Heart right ventricle (tissue), 16 donors: ENCODE measurements at regions not wholly inside any gene's neighbourhood (a gene's known extent, or its start where the extent isn't known, plus 50 kb on each side); places are given as distances from the start of the nearest gene placed in this dataset.

Experiments used
- ATAC-seq, 8 donors: fragments of 200-7000 bp; cut with Tn5 transposase; one replicate each; pipeline ENCODE4 v1.9.1; 2020; ENCODE audit warnings: mild to moderate bottlenecking in 8 of 8, moderate library complexity in 8 of 8, moderate number of reproducible peaks in 1 of 8
- DNase-seq, 2 donors: peaks; one replicate each; pipeline ENCODE4 v3.0.0-alpha.2; 2020
- H3K27ac ChIP-seq, 10 donors: fragments of 200-600 bp; sonication (generic) in 2 of 10; one replicate each; pipeline versions ENCODE4 v1.5.0 to v1.8.0; 2020 to 2022; ENCODE audit warnings: mild to moderate bottlenecking in 3 of 10
- H3K27me3 ChIP-seq, 7 donors: fragments of 200-600 bp; one replicate each; pipeline ENCODE4 v1.8.0; 2021 to 2022; ENCODE audit warnings: mild to moderate bottlenecking in 2 of 7
- H3K36me3 ChIP-seq, 9 donors: fragments of 200-600 bp; sonication (generic) in 1 of 9; one replicate each; pipeline versions ENCODE4 v1.5.0 to v1.8.0; 2020 to 2022; ENCODE audit warnings: mild to moderate bottlenecking in 2 of 9
- H3K4me1 ChIP-seq, 9 donors: fragments of 200-600 bp; sonication (generic) in 1 of 9; one replicate each; pipeline versions ENCODE4 v1.5.0 to v1.8.0; 2020 to 2022; ENCODE audit warnings: mild to moderate bottlenecking in 4 of 9
- H3K4me3 ChIP-seq, 10 donors: fragments of 200-600 bp; sonication (generic) in 2 of 10; one replicate each; pipeline versions ENCODE4 v1.5.0 to v1.8.0; 2020 to 2022; ENCODE audit warnings: mild to moderate bottlenecking in 7 of 10, moderate library complexity in 2 of 10
- H3K9me3 ChIP-seq, 11 donors: fragments of 200-600 bp in 10 of 11; sonication (generic) in 2 of 11; one replicate each; pipeline versions ENCODE4 v1.5.0 to v1.8.0; 2013 to 2022; ENCODE audit warnings: mild to moderate bottlenecking in 2 of 11, control low read depth in 1 of 11, moderate library complexity in 1 of 11
- CTCF ChIP-seq, 9 donors: fragments of 200-600 bp; sonication (generic) in 2 of 9; IDR thresholded peaks; one replicate each; pipeline versions ENCODE4 v1.5.0 to v1.8.0; 2021 to 2022; ENCODE audit warnings: antibody characterized with exemption in 9 of 9, mild to moderate bottlenecking in 5 of 9, moderate library complexity in 1 of 9
- WGBS, 2 donors: extraction: QIAGEN DNeasy Blood & Tissue Kit; methylation state at CpG; one replicate each; pipeline ENCODE4 v1.1.7; 2013; ENCODE audit warnings: inconsistent platforms in 1 of 2; 5-methylcytosine and 5-hydroxymethylcytosine counted together
- intact Hi-C, 10 donors: fragments of 100-400 bp; cut with DNase I; formaldehyde crosslinking; loops; one replicate each; pipeline versions ENCODE4 v1.11.1 to v1.14.2; 2022
- donor health status: Arrhythmogenic right ventricular cardiomyopathy.
- donor health status: ischemic (EF 13 %, LVEDD 7.1; RV severe dilation, severe dysfunction).
- donor health status: healthy with polysubstance abuse.
- donor health status: DM: no; HTN: yes; CAD: no.
- donor health status: DM: no; HTN: no; CAD: no.
- donor health status: ischemic (EF 25% LVEDD 6.9; RV normal size, moderate dysfunction).
- donor health status: ischemic (EF 25% LVEDD 5.7; RV mildly dilated, moderate dysfunction).
- donor health status: healthy.
- donor health status: DM: yes; HTN: yes; CAD: no.
- donor health status: Ischemic cardiomyopathy.
- donor health status: ischemic (EF 35%, LVEDD 5.7; RV mildly dilated, moderate dysfunction).
- donor health status: nonischemic (EF 11% LVEDD 7.7; RV severe dilation, severe dysfunction).
- donor health status: DM: yes; HTN: yes; CAD: no.
- donor health status: PGD.
- donor health status: ischemic (EF 29% LVEDD 5.4; RV normal size, mild dysfunction).
- donor health status: nonischemic (EF 23%, LVEDD 6.1; RV moderate dilation, normal function).

- no peak for TF ChIP-seq CTCF (IDR thresholded peaks at IDR 0.05)
- no peak overlapping the region for H3K27ac ChIP-seq
- H3K36me3 ChIP-seq = no peaks in the 10 kb centered on the region
- peaks cover 0 to 9% (median 0%) of the 10 kb centered on the region in 11 donors for H3K9me3 ChIP-seq
- DNase-seq (no peak), ATAC-seq (no peak)
- peaks cover 0 to 25% (median 7%) of the 10 kb centered on the region in 7 donors for H3K27me3 ChIP-seq
- H3K4me1 ChIP-seq = no peaks in the 10 kb centered on the region
- H3K4me3 ChIP-seq = no peak overlapping the region
- intact Hi-C loops = no loop called here
- 78 to 79% methylated on average over 7 of the region's 7 CpGs for WGBS, 2 donors
Measured at GRCh38 chr12:115700896-115701465, 576.5 kb downstream of the MED13L start.

- Histone ChIP-seq H3K4me3 (no peak overlapping the region), H3K36me3 (no peaks in the 10 kb centered on the region), H3K9me3 (peaks cover 0 to 3% (median 0%) of the 10 kb centered on the region in 11 donors), H3K4me1 (no peaks in the 10 kb centered on the region), H3K27me3 (peaks cover 0 to 25% (median 7%) of the 10 kb centered on the region in 7 donors), H3K27ac (no peak overlapping the region)
- DNase-seq = no peak
- intact Hi-C loops = no loop called here
- no peak for TF ChIP-seq CTCF (IDR thresholded peaks at IDR 0.05)
- ATAC-seq = no peak
- WGBS, 2 donors = 92 to 95% methylated on average over 2 of the region's 2 CpGs
Measured at GRCh38 chr12:115700081-115700480, 577.4 kb downstream of the MED13L start.

GRCh38 chr12:115698257-115698656 is 579.2 kb downstream of the MED13L start:
- DNase-seq (no peak), ATAC-seq (no peak)
- H3K36me3 ChIP-seq = no peaks in the 10 kb centered on the region
- 85 to 86% methylated on average over 3 of the region's 3 CpGs for WGBS, 2 donors
- no peak overlapping the region for H3K27ac ChIP-seq
- H3K4me3 ChIP-seq = no peak overlapping the region
- no peaks in the 10 kb centered on the region for H3K4me1 ChIP-seq
- no peak for TF ChIP-seq CTCF (IDR thresholded peaks at IDR 0.05)
- intact Hi-C loops = no loop called here
- peaks cover 0 to 3% (median 0%) of the 10 kb centered on the region in 11 donors for H3K9me3 ChIP-seq
- peaks cover 0 to 19% (median 7%) of the 10 kb centered on the region in 7 donors for H3K27me3 ChIP-seq

DNA sequence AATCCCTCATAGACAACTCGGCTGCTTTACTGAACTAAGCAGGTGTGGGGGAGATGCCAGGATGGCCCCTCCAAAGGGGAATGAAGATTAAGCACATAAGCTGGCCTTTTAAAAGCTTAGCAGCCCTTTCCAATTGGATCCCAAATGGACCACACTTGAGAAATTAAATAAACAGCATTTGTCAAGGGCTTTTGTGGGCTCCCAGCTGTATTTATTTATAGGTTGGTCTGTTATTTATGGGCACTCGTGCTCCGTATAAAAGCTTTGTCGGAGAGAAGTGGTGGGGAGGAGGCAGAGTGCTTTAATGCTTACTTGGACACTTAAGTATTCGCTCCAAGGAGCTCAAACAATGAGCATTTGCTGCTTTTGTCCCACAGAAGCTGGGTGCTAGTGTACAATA is 580.2 kb downstream of the MED13L start:
- ATAC-seq = no peak
- no peak overlapping the region for H3K4me3 ChIP-seq
- peaks cover 0 to 3% (median 0%) of the 10 kb centered on the region in 11 donors for H3K9me3 ChIP-seq
- H3K27me3 ChIP-seq = peaks cover 0 to 19% (median 3%) of the 10 kb centered on the region in 7 donors
- H3K27ac ChIP-seq = no peak overlapping the region
- no peaks in the 10 kb centered on the region for H3K36me3 ChIP-seq
- no peak for TF ChIP-seq CTCF (IDR thresholded peaks at IDR 0.05)
- no peak for DNase-seq
- intact Hi-C loops = no loop called here
- 55 to 65% methylated on average over 5 of the region's 5 CpGs for WGBS, 2 donors
- H3K4me1 ChIP-seq = no peaks in the 10 kb centered on the region
